ENCODE measurements at regions not wholly inside any gene's neighbourhood (a gene's known extent, or its start where the extent isn't known, plus 50 kb on each side); places are given as distances from the start of the nearest gene placed in this dataset.

DNA sequence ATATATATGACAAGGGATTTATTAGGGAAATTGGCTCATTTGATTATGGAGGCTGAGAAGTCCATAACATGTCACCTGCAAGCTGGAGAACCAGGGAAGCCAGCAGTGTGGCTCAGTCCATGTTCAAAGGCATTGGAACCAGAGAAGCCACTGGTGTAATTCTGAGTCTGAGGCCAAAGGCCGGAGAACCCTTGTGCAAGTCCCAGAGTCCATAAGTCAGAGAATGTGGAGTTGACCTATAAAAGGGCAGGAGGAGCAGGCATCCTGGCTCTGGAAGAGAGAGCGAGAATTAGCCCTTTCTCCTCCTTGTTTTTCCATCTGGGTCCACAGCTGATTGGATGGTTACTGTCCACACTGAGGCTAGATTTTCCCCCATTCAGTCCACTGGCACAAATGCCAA, 319.8 kb downstream of the IGSF11 start:
- DNase-seq = no peak
- H3K27ac Mint-ChIP-seq = no peak overlapping the region
- no peaks in the 10 kb centered on the region for H3K27me3 Mint-ChIP-seq
- peaks cover 1% of the 10 kb centered on the region for H3K9me3 Mint-ChIP-seq
- no peaks in the 10 kb centered on the region for H3K4me1 Mint-ChIP-seq (ENCODE audit: low read depth)
- no peaks in the 10 kb centered on the region for H3K36me3 Mint-ChIP-seq (ENCODE audit: low read depth)
- H3K4me3 Mint-ChIP-seq = no peak overlapping the region

GRCh38 chr3:118729546-118729945, 305.1 kb downstream of the IGSF11 start:
- Mint-ChIP-seq H3K9me3 (no peaks in the 10 kb centered on the region), H3K4me3 (no peak overlapping the region), H3K36me3 (ENCODE audit: low read depth) (no peaks in the 10 kb centered on the region), H3K4me1 (ENCODE audit: low read depth) (no peaks in the 10 kb centered on the region), H3K27me3 (no peaks in the 10 kb centered on the region), H3K27ac (no peak overlapping the region)
- no peak for DNase-seq

DNA sequence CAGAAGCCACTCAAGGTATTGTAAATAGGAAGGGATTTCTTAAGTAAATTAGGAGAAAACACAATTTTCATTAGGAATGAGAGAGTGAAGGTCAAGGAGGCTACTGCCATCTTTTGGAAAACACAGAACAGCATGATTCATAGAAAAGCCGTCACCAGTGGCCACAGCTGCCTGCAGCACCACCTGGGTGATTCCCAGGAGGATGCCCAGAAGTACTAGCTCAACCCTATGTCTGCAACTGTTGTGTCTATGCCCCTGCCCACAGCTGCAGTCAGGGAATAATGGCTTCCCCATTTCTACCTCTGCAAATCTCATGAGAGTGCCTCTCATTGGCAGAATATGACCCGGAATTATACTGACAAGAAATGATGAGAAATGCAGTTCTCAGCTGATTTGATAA, 300.0 kb downstream of the IGSF11 start:
- Mint-ChIP-seq H3K4me1 (ENCODE audit: low read depth) (no peaks in the 10 kb centered on the region), H3K36me3 (ENCODE audit: low read depth) (no peaks in the 10 kb centered on the region), H3K9me3 (peaks cover 6% of the 10 kb centered on the region), H3K4me3 (no peak overlapping the region), H3K27me3 (no peaks in the 10 kb centered on the region), H3K27ac (no peak overlapping the region)
- DNase-seq = no peak

- H3K4me1 Mint-ChIP-seq (ENCODE audit: low read depth) = no peaks in the 10 kb centered on the region
- H3K27ac Mint-ChIP-seq = no peak overlapping the region
- H3K9me3 Mint-ChIP-seq = peaks cover 6% of the 10 kb centered on the region
- DNase-seq = no peak
- H3K36me3 Mint-ChIP-seq (ENCODE audit: low read depth) = no peaks in the 10 kb centered on the region
- H3K27me3 Mint-ChIP-seq = no peaks in the 10 kb centered on the region
- no peak overlapping the region for H3K4me3 Mint-ChIP-seq
These were observed 298.5 kb downstream of the IGSF11 start for GRCh38 chr3:118736107-118736506.

DNA sequence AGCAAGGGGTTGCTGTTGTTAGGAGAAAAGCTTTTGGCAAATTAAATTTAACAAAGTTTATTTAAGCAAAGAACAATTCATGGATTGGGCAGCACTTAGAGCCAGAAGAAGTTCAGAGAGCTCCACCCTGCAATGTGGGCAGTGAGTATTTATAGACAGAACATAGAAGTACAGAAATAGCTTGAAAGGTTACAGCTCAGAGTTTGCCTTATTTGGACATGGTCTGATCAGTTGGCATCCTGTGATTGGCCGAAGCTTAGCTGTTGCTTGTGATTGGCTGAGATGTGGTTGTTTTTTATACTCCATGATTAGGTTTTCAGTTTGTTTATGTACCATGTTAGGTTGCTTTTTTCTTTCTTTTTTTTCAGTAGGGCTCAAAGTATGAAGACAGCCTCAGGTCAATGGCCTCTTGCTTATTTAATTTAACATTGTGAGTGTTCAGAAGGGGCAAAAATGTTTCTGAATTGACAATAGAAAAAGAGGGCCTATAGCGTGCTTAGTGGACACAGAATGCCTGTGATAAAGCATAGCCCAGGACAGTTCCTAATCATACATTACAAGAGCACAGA, 293.8 kb downstream of the IGSF11 start:
- H3K9me3 Mint-ChIP-seq = peaks cover 6% of the 10 kb centered on the region
- no peaks in the 10 kb centered on the region for H3K36me3 Mint-ChIP-seq (ENCODE audit: low read depth)
- no peak for DNase-seq
- no peak overlapping the region for H3K27ac Mint-ChIP-seq
- no peaks in the 10 kb centered on the region for H3K27me3 Mint-ChIP-seq
- H3K4me3 Mint-ChIP-seq = no peak overlapping the region
- no peaks in the 10 kb centered on the region for H3K4me1 Mint-ChIP-seq (ENCODE audit: low read depth)

GRCh38 chr3:118742760-118743159, 291.9 kb downstream of the IGSF11 start:
- Mint-ChIP-seq H3K4me3 (no peak overlapping the region), H3K9me3 (peaks cover 6% of the 10 kb centered on the region), H3K27me3 (no peaks in the 10 kb centered on the region), H3K4me1 (ENCODE audit: low read depth) (no peaks in the 10 kb centered on the region), H3K27ac (no peak overlapping the region), H3K36me3 (ENCODE audit: low read depth) (no peaks in the 10 kb centered on the region)
- DNase-seq = no peak

DNA sequence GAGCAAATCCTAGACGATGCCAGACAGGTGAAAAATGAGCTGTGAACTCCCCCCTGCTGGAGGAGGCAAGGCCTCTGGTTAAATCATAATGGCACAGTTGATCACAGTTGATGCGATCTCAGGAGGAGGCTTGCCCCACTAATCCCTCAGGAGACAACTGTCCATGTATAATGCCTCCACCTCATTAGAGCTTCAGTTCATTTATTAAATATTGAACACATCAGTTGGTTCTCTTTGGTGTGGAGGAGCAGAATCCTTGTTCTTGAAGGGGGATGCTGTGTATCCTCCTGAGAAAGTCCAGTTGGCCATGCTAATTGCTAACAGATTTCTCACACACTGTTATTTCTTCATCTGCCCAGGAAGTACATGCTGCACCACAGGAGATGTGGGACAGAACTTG, 290.5 kb downstream of the IGSF11 start:
- no peak for DNase-seq
- H3K27ac Mint-ChIP-seq = no peak overlapping the region
- H3K4me3 Mint-ChIP-seq = no peak overlapping the region
- H3K27me3 Mint-ChIP-seq = no peaks in the 10 kb centered on the region
- H3K4me1 Mint-ChIP-seq (ENCODE audit: low read depth) = no peaks in the 10 kb centered on the region
- H3K9me3 Mint-ChIP-seq = peaks cover 4% of the 10 kb centered on the region
- H3K36me3 Mint-ChIP-seq (ENCODE audit: low read depth) = no peaks in the 10 kb centered on the region

DNA sequence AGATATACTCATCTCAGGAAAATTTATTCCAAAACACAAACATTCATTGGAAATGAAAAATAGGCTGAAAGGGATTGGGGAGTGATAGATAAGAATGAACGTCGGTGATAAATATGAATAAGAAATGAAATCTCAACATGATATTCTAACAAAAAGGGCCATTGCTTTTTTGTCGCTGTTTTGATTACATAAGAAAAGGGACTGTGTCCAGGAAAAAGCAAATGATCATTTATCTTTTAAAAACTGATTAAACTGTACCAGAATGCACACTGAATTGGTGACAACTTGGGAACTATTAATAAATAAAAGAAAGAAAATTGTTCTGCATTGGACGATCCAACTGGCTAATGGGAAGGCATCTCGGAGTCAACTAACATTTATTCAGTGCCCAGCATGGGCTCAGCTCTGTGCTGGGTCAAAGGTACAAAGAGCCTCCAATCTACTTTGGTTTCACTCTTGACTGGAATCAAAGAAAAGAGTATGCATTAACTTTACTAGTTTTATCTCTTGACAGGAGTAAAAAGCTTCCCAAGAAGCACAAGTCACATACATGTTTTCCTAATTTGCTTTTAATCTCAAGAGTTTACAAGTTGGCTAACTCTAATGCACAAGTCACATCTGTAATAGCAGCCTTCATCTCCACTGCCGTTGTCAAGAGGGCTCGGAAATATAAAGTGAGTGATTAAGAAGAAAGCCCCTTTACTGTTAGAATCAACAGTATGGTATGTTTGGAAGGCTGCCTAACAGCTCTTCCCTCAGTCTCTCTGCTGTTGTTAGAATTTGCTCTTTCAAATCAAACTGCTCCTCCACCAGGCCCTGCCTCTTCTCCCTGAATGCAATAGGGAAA, 280.0 kb downstream of the IGSF11 start:
- no peak overlapping the region for H3K4me3 Mint-ChIP-seq
- H3K36me3 Mint-ChIP-seq (ENCODE audit: low read depth) = no peaks in the 10 kb centered on the region
- no peaks in the 10 kb centered on the region for H3K9me3 Mint-ChIP-seq
- no peak overlapping the region for H3K27ac Mint-ChIP-seq
- H3K27me3 Mint-ChIP-seq = no peaks in the 10 kb centered on the region
- DNase-seq = no peak
- H3K4me1 Mint-ChIP-seq (ENCODE audit: low read depth) = no peaks in the 10 kb centered on the region

DNA sequence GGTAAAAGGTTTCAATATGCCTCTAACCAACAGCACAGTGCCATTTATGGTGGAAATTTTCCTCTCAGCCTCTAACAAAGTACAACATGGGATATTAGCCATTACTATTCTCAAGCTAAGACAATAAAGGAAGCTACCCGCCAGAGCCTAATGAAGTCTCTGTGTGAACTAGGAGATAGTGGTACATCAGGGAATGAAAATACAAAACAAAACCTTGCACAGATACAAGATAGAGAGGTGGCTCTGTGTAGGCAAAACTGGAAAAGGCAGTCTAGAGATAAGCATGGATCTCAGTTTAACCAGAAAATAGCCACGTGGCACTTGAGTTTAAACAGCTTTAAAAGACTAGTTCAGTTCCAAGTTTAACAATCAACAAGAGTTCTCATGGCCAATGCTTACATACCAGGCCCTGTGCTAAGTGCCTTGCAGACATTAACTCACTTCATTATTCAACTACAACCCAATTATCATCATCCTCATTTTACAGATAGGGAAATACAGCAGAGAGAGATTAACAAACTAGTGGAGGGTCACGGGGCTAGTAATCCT, 279.3 kb downstream of the IGSF11 start:
- Mint-ChIP-seq H3K27ac (no peak overlapping the region), H3K4me3 (no peak overlapping the region), H3K4me1 (ENCODE audit: low read depth) (no peaks in the 10 kb centered on the region), H3K36me3 (ENCODE audit: low read depth) (no peaks in the 10 kb centered on the region), H3K27me3 (peaks cover 2% of the 10 kb centered on the region), H3K9me3 (no peaks in the 10 kb centered on the region)
- DNase-seq = no peak

DNA sequence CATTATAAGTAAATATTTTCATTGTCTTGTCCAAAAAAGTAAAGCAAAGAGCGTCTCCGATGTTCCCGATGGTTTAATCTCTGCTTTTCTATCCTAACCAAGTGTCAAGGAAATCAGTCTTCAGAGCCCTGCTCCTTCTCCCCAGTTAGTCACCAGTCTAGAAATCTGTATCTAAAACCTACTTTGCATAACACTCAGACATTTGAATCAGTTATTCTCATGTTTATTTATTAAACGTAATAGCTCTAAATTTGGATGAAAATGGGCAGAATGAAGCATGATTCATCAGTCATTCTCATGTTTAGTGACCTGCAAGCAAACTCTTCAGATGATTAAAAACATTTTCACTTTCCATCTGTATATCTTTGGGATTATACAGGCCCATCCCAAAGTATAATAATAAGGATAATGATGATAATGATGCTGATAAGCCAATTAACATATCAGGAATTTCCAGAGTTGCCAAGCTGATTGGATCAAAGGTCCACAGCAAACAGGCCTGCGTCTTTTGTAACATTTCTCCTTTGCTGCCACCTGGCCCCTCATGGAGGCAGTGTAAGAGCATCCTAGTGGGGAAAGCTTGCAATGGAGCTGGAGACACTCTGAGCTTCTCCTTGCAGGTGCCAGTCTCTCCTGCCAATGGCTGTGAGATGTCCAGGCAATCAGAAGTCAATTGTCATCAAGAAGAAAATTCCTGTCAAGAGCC, 273.9 kb downstream of the IGSF11 start:
- Mint-ChIP-seq H3K4me1 (ENCODE audit: low read depth) (no peaks in the 10 kb centered on the region), H3K9me3 (no peaks in the 10 kb centered on the region), H3K36me3 (ENCODE audit: low read depth) (no peaks in the 10 kb centered on the region), H3K27me3 (peaks cover 2% of the 10 kb centered on the region), H3K4me3 (no peak overlapping the region), H3K27ac (no peak overlapping the region)
- DNase-seq = no peak

DNA sequence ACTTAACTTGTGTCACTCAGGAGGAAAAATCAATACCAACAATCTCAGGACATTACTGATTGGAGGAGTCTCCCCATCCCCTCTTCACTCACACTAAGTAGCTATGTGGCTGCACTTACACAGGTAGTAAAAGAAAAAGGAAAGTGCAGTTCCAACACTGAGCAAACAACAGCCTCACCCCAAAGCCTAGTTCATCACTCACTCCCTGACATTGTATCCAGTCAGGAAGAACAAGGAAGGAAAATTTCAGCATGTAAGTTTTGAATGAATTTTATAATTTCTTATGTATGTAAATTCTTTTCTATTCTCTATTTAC, 273.4 kb downstream of the IGSF11 start:
- H3K27ac Mint-ChIP-seq = no peak overlapping the region
- no peaks in the 10 kb centered on the region for H3K9me3 Mint-ChIP-seq
- DNase-seq = no peak
- H3K27me3 Mint-ChIP-seq = peaks cover 2% of the 10 kb centered on the region
- no peaks in the 10 kb centered on the region for H3K4me1 Mint-ChIP-seq (ENCODE audit: low read depth)
- no peaks in the 10 kb centered on the region for H3K36me3 Mint-ChIP-seq (ENCODE audit: low read depth)
- no peak overlapping the region for H3K4me3 Mint-ChIP-seq

GRCh38 chr3:118765636-118766305, 268.9 kb downstream of the IGSF11 start:
- no peak for DNase-seq
- Mint-ChIP-seq H3K36me3 (ENCODE audit: low read depth) (no peaks in the 10 kb centered on the region), H3K9me3 (no peaks in the 10 kb centered on the region), H3K27ac (no peak overlapping the region), H3K4me1 (ENCODE audit: low read depth) (no peaks in the 10 kb centered on the region), H3K27me3 (no peaks in the 10 kb centered on the region), H3K4me3 (no peak overlapping the region)

- H3K9me3 Mint-ChIP-seq = no peaks in the 10 kb centered on the region
- peaks cover 2% of the 10 kb centered on the region for H3K27me3 Mint-ChIP-seq
- H3K36me3 Mint-ChIP-seq (ENCODE audit: low read depth) = no peaks in the 10 kb centered on the region
- no peak overlapping the region for H3K27ac Mint-ChIP-seq
- DNase-seq = no peak
- H3K4me1 Mint-ChIP-seq (ENCODE audit: low read depth) = no peaks in the 10 kb centered on the region
- H3K4me3 Mint-ChIP-seq = no peak overlapping the region
These were observed 268.4 kb downstream of the IGSF11 start for GRCh38 chr3:118766306-118766669.

GRCh38 chr3:118772036-118772435, 262.6 kb downstream of the IGSF11 start:
- peaks cover 5% of the 10 kb centered on the region for H3K27me3 Mint-ChIP-seq
- no peak overlapping the region for H3K27ac Mint-ChIP-seq
- H3K4me1 Mint-ChIP-seq (ENCODE audit: low read depth) = peaks cover 2% of the 10 kb centered on the region

More at GRCh38 chr3:118772036-118772435, 262.6 kb downstream of the IGSF11 start:
- Mint-ChIP-seq H3K9me3 (no peaks in the 10 kb centered on the region), H3K4me3 (no peak overlapping the region), H3K36me3 (ENCODE audit: low read depth) (no peaks in the 10 kb centered on the region)
- DNase-seq = no peak
